ENCODE measurements at regions not wholly inside any gene's neighbourhood (a gene's known extent, or its start where the extent isn't known, plus 50 kb on each side); places are given as distances from the start of the nearest gene placed in this dataset.

DNA sequence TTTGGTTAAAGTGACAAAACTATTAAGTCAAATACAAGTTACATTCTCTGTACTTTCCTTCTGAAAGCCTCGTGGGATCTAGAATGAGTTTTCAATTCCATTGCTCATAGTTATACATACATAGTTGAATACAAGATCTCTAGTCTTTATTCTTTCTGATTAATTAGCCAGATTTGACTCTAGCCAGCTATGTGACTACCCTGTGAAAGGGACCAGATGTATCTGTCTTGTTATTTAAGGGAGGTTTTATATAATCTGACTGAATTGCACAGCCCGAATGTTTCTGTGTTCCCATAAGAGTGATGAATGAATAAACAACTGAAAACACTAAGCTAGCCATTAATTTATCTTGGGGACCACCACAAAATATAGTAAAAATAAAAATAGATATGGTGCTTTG, 166.7 kb downstream of the TMEM167A start:
- H3K9ac ChIP-seq (ENCODE audit: low read length) = no peak overlapping the region
- no peak overlapping the region for H3K4ac ChIP-seq (ENCODE audit: low read depth, low read length)
- H4K8ac ChIP-seq (ENCODE audit: low read depth, low read length) = no peak overlapping the region
- no peak overlapping the region for H3K4me2 ChIP-seq (ENCODE audit: low read length)
- no CpG with 5 or more reads among the region's 2 CpGs for WGBS (ENCODE audit: extremely low coverage, insufficient coverage, insufficient read length)
- H2AFZ ChIP-seq (ENCODE audit: insufficient read depth, low read length, poor library complexity) = no peak overlapping the region
- no peak overlapping the region for H3K27ac ChIP-seq (ENCODE audit: low read depth, low read length)
- DNase-seq = no peak
- H3K14ac ChIP-seq (ENCODE audit: low read length) = no peak overlapping the region
- no peak overlapping the region for H4K91ac ChIP-seq (ENCODE audit: low read depth, low read length)
- no peak overlapping the region for H2BK12ac ChIP-seq (ENCODE audit: low read length)
- no peak overlapping the region for H2BK5ac ChIP-seq (ENCODE audit: low read depth, low read length, poor library complexity)
- no peak overlapping the region for H3K23ac ChIP-seq (ENCODE audit: low read length)
- H3K27me3 ChIP-seq (ENCODE audit: insufficient read depth, low read length) = no peaks in the 10 kb centered on the region
- H3K4me1 ChIP-seq (ENCODE audit: control insufficient read depth in 1 of 2, insufficient read depth in 2 of 2, low read length in 2 of 2) = peaks cover 0 to 2% of the 10 kb centered on the region in 2 experiments
- no peaks in the 10 kb centered on the region for H3K36me3 ChIP-seq (ENCODE audit: control insufficient read depth in 1 of 2, insufficient read depth in 2 of 2, low read length in 2 of 2)
- no peaks in the 10 kb centered on the region for H3K79me2 ChIP-seq (ENCODE audit: control insufficient read depth, insufficient read depth, low read length, poor library complexity)
- H3K9me3 ChIP-seq (ENCODE audit: insufficient read depth, low read depth, low read length) = no peaks in the 10 kb centered on the region
- no peak overlapping the region for H2AK5ac ChIP-seq (ENCODE audit: low read length)
- H3K4me3 ChIP-seq (ENCODE audit: low read depth, low read length) = no peak overlapping the region
- no peak overlapping the region for H4K12ac ChIP-seq (ENCODE audit: low read depth, low read length)
- H2BK120ac ChIP-seq (ENCODE audit: insufficient read depth, low read length, poor library complexity) = no peak overlapping the region
- H3K18ac ChIP-seq (ENCODE audit: low read length) = no peak overlapping the region
- H3K79me1 ChIP-seq (ENCODE audit: low read length) = no peaks in the 10 kb centered on the region

GRCh38 chr5:82909771-82910170, 167.4 kb downstream of the TMEM167A start:
- Histone ChIP-seq H3K4ac (ENCODE audit: low read depth, low read length) (no peak overlapping the region), H3K4me3 (ENCODE audit: low read depth, low read length) (no peak overlapping the region), H3K27me3 (ENCODE audit: insufficient read depth, low read length) (no peaks in the 10 kb centered on the region), H3K14ac (ENCODE audit: low read length) (no peak overlapping the region), H3K79me1 (ENCODE audit: low read length) (no peaks in the 10 kb centered on the region), H2AFZ (ENCODE audit: insufficient read depth, low read length, poor library complexity) (no peak overlapping the region), H3K9ac (ENCODE audit: low read length) (no peak overlapping the region), H4K12ac (ENCODE audit: low read depth, low read length) (no peak overlapping the region), H2BK5ac (ENCODE audit: low read depth, low read length, poor library complexity) (no peak overlapping the region), H3K4me1 (ENCODE audit: control insufficient read depth in 1 of 2, insufficient read depth in 2 of 2, low read length in 2 of 2) (peaks cover 0 to 2% of the 10 kb centered on the region in 2 experiments), H3K27ac (ENCODE audit: low read depth, low read length) (no peak overlapping the region), H4K91ac (ENCODE audit: low read depth, low read length) (no peak overlapping the region), H4K8ac (ENCODE audit: low read depth, low read length) (no peak overlapping the region), H3K36me3 (ENCODE audit: control insufficient read depth in 1 of 2, insufficient read depth in 2 of 2, low read length in 2 of 2) (no peaks in the 10 kb centered on the region), H2BK120ac (ENCODE audit: insufficient read depth, low read length, poor library complexity) (no peak overlapping the region), H2AK5ac (ENCODE audit: low read length) (no peak overlapping the region), H3K4me2 (ENCODE audit: low read length) (no peak overlapping the region), H2BK12ac (ENCODE audit: low read length) (no peak overlapping the region), H3K79me2 (ENCODE audit: control insufficient read depth, insufficient read depth, low read length, poor library complexity) (no peaks in the 10 kb centered on the region), H3K23ac (ENCODE audit: low read length) (no peak overlapping the region), H3K18ac (ENCODE audit: low read length) (no peak overlapping the region), H3K9me3 (ENCODE audit: insufficient read depth, low read depth, low read length) (no peaks in the 10 kb centered on the region)
- DNase-seq = no peak
- no CpG with 5 or more reads among the region's 7 CpGs for WGBS (ENCODE audit: extremely low coverage, insufficient coverage, insufficient read length)

GRCh38 chr5:82905986-82906385, 171.2 kb downstream of the TMEM167A start:
- Histone ChIP-seq H3K18ac (ENCODE audit: low read length) (no peak overlapping the region), H3K4ac (ENCODE audit: low read depth, low read length) (no peak overlapping the region), H3K9me3 (ENCODE audit: insufficient read depth, low read depth, low read length) (no peaks in the 10 kb centered on the region), H3K4me3 (ENCODE audit: low read depth, low read length) (no peak overlapping the region), H3K4me2 (ENCODE audit: low read length) (no peak overlapping the region), H2BK5ac (ENCODE audit: low read depth, low read length, poor library complexity) (no peak overlapping the region), H3K9ac (ENCODE audit: low read length) (no peak overlapping the region), H3K79me2 (ENCODE audit: control insufficient read depth, insufficient read depth, low read length, poor library complexity) (no peaks in the 10 kb centered on the region), H3K23ac (ENCODE audit: low read length) (no peak overlapping the region), H2BK120ac (ENCODE audit: insufficient read depth, low read length, poor library complexity) (no peak overlapping the region), H3K79me1 (ENCODE audit: low read length) (no peaks in the 10 kb centered on the region), H3K27ac (ENCODE audit: low read depth, low read length) (no peak overlapping the region), H3K27me3 (ENCODE audit: insufficient read depth, low read length) (no peaks in the 10 kb centered on the region), H2BK12ac (ENCODE audit: low read length) (no peak overlapping the region), H3K36me3 (ENCODE audit: control insufficient read depth in 1 of 2, insufficient read depth in 2 of 2, low read length in 2 of 2) (no peaks in the 10 kb centered on the region), H4K8ac (ENCODE audit: low read depth, low read length) (no peak overlapping the region), H4K91ac (ENCODE audit: low read depth, low read length) (no peak overlapping the region), H3K4me1 (ENCODE audit: control insufficient read depth in 1 of 2, insufficient read depth in 2 of 2, low read length in 2 of 2) (peaks cover 0 to 2% of the 10 kb centered on the region in 2 experiments), H4K12ac (ENCODE audit: low read depth, low read length) (no peak overlapping the region), H3K14ac (ENCODE audit: low read length) (no peak overlapping the region), H2AFZ (ENCODE audit: insufficient read depth, low read length, poor library complexity) (no peak overlapping the region), H2AK5ac (ENCODE audit: low read length) (no peak overlapping the region)
- no CpG with 5 or more reads among the region's 2 CpGs for WGBS (ENCODE audit: extremely low coverage, insufficient coverage, insufficient read length)
- no peak for DNase-seq

DNA sequence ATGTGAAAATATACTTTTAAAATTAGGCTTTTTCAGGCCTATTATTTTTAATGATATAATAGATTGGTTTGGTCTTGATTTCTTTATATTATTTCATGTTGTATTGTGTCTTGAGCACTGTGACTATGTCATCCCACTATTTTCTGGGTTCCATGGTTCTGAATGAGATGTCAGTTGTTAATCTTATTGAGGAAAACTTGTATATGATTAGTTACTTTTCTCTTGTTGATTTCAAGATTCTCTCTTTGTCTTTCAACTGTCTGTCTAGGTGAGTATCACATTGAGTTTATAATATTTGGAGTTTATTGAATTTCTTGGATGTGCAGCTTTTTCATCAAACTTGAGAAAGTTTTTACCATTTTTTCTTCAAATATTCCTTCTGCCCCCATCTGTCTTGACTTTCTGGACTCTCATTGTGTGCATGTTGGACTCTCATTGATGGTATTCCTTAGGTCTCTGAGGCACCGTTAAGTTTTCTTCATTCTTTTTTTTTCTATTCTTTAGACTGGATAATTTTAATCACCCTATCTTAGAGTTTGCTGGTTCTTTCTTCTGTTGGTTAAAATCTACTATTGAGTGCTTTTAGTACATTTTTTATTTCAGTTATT, 175.8 kb downstream of the TMEM167A start:
- no CpG with 5 or more reads among the region's 1 CpG for WGBS (ENCODE audit: extremely low coverage, insufficient coverage, insufficient read length)
- peaks cover 1% of the 10 kb centered on the region for H3K9me3 ChIP-seq (ENCODE audit: insufficient read depth, low read depth, low read length)
- no peak overlapping the region for H2BK12ac ChIP-seq (ENCODE audit: low read length)
- H3K4me3 ChIP-seq (ENCODE audit: low read depth, low read length) = no peak overlapping the region
- no peak overlapping the region for H3K18ac ChIP-seq (ENCODE audit: low read length)
- no peak overlapping the region for H3K27ac ChIP-seq (ENCODE audit: low read depth, low read length)
- H2BK5ac ChIP-seq (ENCODE audit: low read depth, low read length, poor library complexity) = no peak overlapping the region
- DNase-seq = no peak
- no peaks in the 10 kb centered on the region for H3K36me3 ChIP-seq (ENCODE audit: control insufficient read depth in 1 of 2, insufficient read depth in 2 of 2, low read length in 2 of 2)
- H2AFZ ChIP-seq (ENCODE audit: insufficient read depth, low read length, poor library complexity) = no peak overlapping the region
- H3K79me1 ChIP-seq (ENCODE audit: low read length) = no peaks in the 10 kb centered on the region
- no peak overlapping the region for H3K23ac ChIP-seq (ENCODE audit: low read length)
- H3K27me3 ChIP-seq (ENCODE audit: insufficient read depth, low read length) = no peaks in the 10 kb centered on the region
- H2BK120ac ChIP-seq (ENCODE audit: insufficient read depth, low read length, poor library complexity) = no peak overlapping the region
- no peak overlapping the region for H3K4ac ChIP-seq (ENCODE audit: low read depth, low read length)
- H3K9ac ChIP-seq (ENCODE audit: low read length) = no peak overlapping the region
- no peak overlapping the region for H3K4me2 ChIP-seq (ENCODE audit: low read length)
- H3K4me1 ChIP-seq (ENCODE audit: control insufficient read depth in 1 of 2, insufficient read depth in 2 of 2, low read length in 2 of 2) = no peaks in the 10 kb centered on the region
- H4K12ac ChIP-seq (ENCODE audit: low read depth, low read length) = no peak overlapping the region
- H2AK5ac ChIP-seq (ENCODE audit: low read length) = no peak overlapping the region
- H3K14ac ChIP-seq (ENCODE audit: low read length) = no peak overlapping the region
- H4K91ac ChIP-seq (ENCODE audit: low read depth, low read length) = no peak overlapping the region
- no peaks in the 10 kb centered on the region for H3K79me2 ChIP-seq (ENCODE audit: control insufficient read depth, insufficient read depth, low read length, poor library complexity)
- H4K8ac ChIP-seq (ENCODE audit: low read depth, low read length) = no peak overlapping the region

Data from trophoblast cell (in vitro differentiated cells and primary cell).